Prostate gland (tissue), 2 donors: ENCODE measurements at regions not wholly inside any gene's neighbourhood (a gene's known extent, or its start where the extent isn't known, plus 50 kb on each side); places are given as distances from the start of the nearest gene placed in this dataset.
A peak's percentile ranks its signal among the peaks of the same experiment; 100 is the strongest.
"Not testable (repeated sequence)": the region's sequence is repeated elsewhere in the genome, so short reads cannot be mapped to it uniquely, and the experiment has no call there.

Experiments
- DNase-seq: peaks from one replicate; pipeline ENCODE4 v3.0.0-alpha.2; 2019; ENCODE audit warnings: low spot score
- H3K27ac ChIP-seq, 2 donors: fragments of 200-600 bp; sonication (generic); 2 replicates each; pipeline ENCODE4 v1.5.1; 2017 to 2019
- H3K27me3 ChIP-seq: fragments of 200-600 bp; sonication (generic); replicated peaks from 2 replicates; pipeline ENCODE4 v1.5.1; 2019; ENCODE audit not compliant: insufficient read depth
- H3K36me3 ChIP-seq, 2 donors: fragments of 200-600 bp; sonication (generic); 1 replicate in 1 of 2; 2 replicates in 1 of 2; pipeline versions ENCODE4 v1.5.1 to v1.8.1; 2017 to 2019
- H3K4me1 ChIP-seq: fragments of 200-600 bp; sonication (generic); replicated peaks from 2 replicates; pipeline ENCODE4 v1.5.1; 2019
- H3K4me3 ChIP-seq, 2 donors: fragments of 200-600 bp; sonication (generic); 2 replicates each; pipeline ENCODE4 v1.5.1; 2017 to 2019
- H3K9me3 ChIP-seq: fragments of 200-600 bp; sonication (generic); 2 replicates; pipeline ENCODE4 v1.5.1; 2017
- CTCF ChIP-seq, 4 experiments: fragments of 200-600 bp in 2 of 4; fragments of 450-650 bp in 2 of 4; sonication (generic) in 2 of 4; IDR thresholded peaks; 1 replicate in 3 of 4; 2 replicates in 1 of 4; pipeline ENCODE4 v1.5.1; 2016 to 2019; ENCODE audit warnings: antibody characterized with exemption in 4 of 4, mild to moderate bottlenecking in 2 of 4, moderate library complexity in 2 of 4
- POLR2A ChIP-seq: fragments of 450-650 bp; IDR thresholded peaks from one replicate; pipeline ENCODE4 v1.6.1; 2016; ENCODE audit warnings: antibody characterized with exemption, mild to moderate bottlenecking
- POLR2AphosphoS5 ChIP-seq: sonication (generic); formaldehyde crosslinking; IDR thresholded peaks from one replicate; pipeline ENCODE4 v1.6.1; 2017; ENCODE audit warnings: antibody characterized with exemption
- WGBS: methylation state at CpG from one replicate; pipeline ENCODE4 v1.1.5; 2018; 5-methylcytosine and 5-hydroxymethylcytosine counted together
- intact Hi-C: fragments of 100-400 bp; cut with DNase I; formaldehyde crosslinking; loops from one replicate; pipeline ENCODE4 v1.14.2; 2022

- no peak for DNase-seq
- Histone ChIP-seq H3K4me1 (no peaks in the 10 kb centered on the region), H3K9me3 (no peaks in the 10 kb centered on the region), H3K27me3 (no peaks in the 10 kb centered on the region), H3K4me3 (no peak overlapping the region), H3K27ac (no peak overlapping the region), H3K36me3 (no peaks in the 10 kb centered on the region)
- intact Hi-C loops, result no loop called here
- TF ChIP-seq POLR2AphosphoS5 (no peak), POLR2A (no peak), CTCF (IDR thresholded peaks at IDR 0.05) (no peak)
- WGBS, result 44% methylated on average over 2 of the region's 2 CpGs
These were observed 2025.6 kb upstream of the LRRTM1 start for GRCh38 chr2:82330155-82330554.

GRCh38 chr2:82326180-82326767 is 2021.7 kb upstream of the LRRTM1 start:
- H3K27ac ChIP-seq, H3K4me3 ChIP-seq, H3K36me3 ChIP-seq, H3K27me3 ChIP-seq, DNase-seq, H3K9me3 ChIP-seq, intact Hi-C loops, H3K4me1 ChIP-seq: not testable (repeated sequence)
- WGBS, result 97% methylated on average over 39 of the region's 42 CpGs

DNA sequence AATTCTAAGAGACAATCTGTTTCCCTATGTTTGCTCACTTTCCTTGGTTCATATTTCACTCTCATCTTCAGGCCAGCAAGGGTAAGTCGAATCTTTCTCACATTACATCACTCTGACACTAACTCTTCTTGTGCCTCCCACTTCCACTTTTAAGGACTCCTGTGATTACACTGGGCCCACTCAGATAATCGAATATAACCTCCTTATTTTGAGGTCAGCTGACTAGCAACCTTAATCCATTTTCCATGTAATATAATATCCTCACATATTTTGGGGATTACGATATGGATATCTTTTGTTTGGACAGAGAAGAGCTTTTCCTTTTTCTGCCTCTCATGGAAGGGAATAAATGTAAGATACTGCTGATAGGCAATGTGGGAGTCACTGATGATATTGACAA is 2015.7 kb upstream of the LRRTM1 start:
- Histone ChIP-seq H3K27ac (no peak overlapping the region), H3K9me3 (no peaks in the 10 kb centered on the region), H3K27me3 (no peaks in the 10 kb centered on the region), H3K4me1 (no peaks in the 10 kb centered on the region), H3K36me3 (no peaks in the 10 kb centered on the region), H3K4me3 (no peak overlapping the region)
- no peak for DNase-seq
- TF ChIP-seq POLR2AphosphoS5, result no peak
- intact Hi-C loops, result no loop called here
- WGBS, result 46% methylated on average over 3 of the region's 3 CpGs

GRCh38 chr2:82317012-82317411 is 2012.5 kb upstream of the LRRTM1 start:
- 19% methylated on average over 4 of the region's 4 CpGs for WGBS
- TF ChIP-seq POLR2AphosphoS5 (no peak), CTCF (IDR thresholded peaks at IDR 0.05) (no peak), POLR2A (no peak)

DNA sequence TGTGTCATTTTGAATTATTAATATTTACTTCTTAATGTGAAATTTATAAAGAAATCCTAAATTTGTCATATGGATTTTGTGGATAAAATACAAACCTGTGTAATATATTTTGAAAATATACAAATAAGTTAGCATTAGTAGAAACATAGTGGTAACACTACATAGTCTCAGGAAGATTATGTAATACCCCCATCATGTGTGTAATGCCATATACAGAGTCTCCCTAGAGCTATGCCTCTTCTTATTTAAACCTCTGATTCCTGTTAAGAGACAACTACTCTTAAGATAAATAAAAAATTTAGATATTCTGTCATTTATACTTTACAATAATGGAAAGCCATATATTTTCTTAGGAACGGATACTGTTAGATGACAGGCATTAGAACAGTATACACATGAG is 2012.0 kb upstream of the LRRTM1 start:
- TF ChIP-seq CTCF (IDR thresholded peaks at IDR 0.05), result no peak
- TF ChIP-seq POLR2A, result no peak
- no peak for TF ChIP-seq POLR2AphosphoS5
- intact Hi-C loops, result no loop called here
- Histone ChIP-seq H3K4me1 (no peaks in the 10 kb centered on the region), H3K27ac (no peak overlapping the region), H3K36me3 (no peaks in the 10 kb centered on the region), H3K9me3 (no peaks in the 10 kb centered on the region), H3K4me3 (no peak overlapping the region), H3K27me3 (no peaks in the 10 kb centered on the region)
- 24% methylated on average over 1 of the region's 1 CpG for WGBS
- DNase-seq, result no peak

More at GRCh38 chr2:82317012-82317411, 2012.5 kb upstream of the LRRTM1 start:
- H3K27ac ChIP-seq, result no peak overlapping the region
- H3K4me1 ChIP-seq, result no peaks in the 10 kb centered on the region
- H3K27me3 ChIP-seq, result no peaks in the 10 kb centered on the region
- no peak overlapping the region for H3K4me3 ChIP-seq
- no peaks in the 10 kb centered on the region for H3K9me3 ChIP-seq
- peak; percentile 9 for DNase-seq
- intact Hi-C loops, result no loop called here
- H3K36me3 ChIP-seq, result no peaks in the 10 kb centered on the region

DNA sequence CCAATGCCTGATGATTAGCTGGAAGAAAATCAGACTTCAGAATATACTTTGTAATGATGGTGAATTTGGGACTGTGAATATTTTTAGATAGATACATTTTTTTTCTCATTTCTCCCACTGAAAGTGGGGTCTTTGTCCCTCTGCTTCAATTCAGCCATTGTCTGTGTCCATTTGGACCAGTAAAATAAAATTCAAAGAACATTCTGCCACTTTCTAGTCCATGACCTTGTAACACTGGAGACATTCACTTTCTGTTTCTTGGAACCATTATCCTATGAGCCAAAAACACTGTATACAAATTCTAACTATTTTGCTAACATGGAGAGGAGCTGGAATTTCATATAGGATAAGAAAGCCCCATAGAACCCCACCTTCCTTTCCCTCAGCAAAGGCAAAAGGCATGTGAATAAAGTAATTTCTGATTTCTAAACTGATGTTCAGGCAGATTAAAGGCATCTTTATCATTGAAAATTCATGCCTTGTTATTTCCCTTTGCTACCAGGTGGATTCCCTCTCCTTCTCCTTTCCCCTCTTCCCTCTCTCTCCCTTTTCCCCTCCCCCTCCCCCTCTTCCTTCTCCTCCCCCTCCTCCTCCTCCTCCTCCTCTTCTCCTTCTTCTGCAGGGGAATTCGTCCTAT is 2010.4 kb upstream of the LRRTM1 start:
- Histone ChIP-seq H3K4me3 (no peak overlapping the region), H3K4me1 (no peaks in the 10 kb centered on the region), H3K27ac (no peak overlapping the region), H3K9me3 (no peaks in the 10 kb centered on the region), H3K27me3 (no peaks in the 10 kb centered on the region), H3K36me3 (no peaks in the 10 kb centered on the region)
- intact Hi-C loops, result no loop called here
- no peak for DNase-seq
- TF ChIP-seq CTCF (IDR thresholded peaks at IDR 0.05) (no peak), POLR2AphosphoS5 (no peak), POLR2A (no peak)
- WGBS, result 75% methylated on average over 1 of the region's 1 CpG
